Heart left ventricle (tissue), 16 donors: ENCODE measurements at regions not wholly inside any gene's neighbourhood (a gene's known extent, or its start where the extent isn't known, plus 50 kb on each side); places are given as distances from the start of the nearest gene placed in this dataset.

Experiments used
- ATAC-seq, 4 donors: fragments of 200-7000 bp; cut with Tn5 transposase; one replicate each; pipeline ENCODE4 v1.9.1; 2020 to 2022; ENCODE audit warnings: moderate library complexity in 4 of 4, mild to moderate bottlenecking in 3 of 4, moderate number of reproducible peaks in 1 of 4
- DNase-seq, 5 donors: peaks; one replicate each; pipeline ENCODE4 v3.0.0-alpha.2; 2020
- H3K27ac ChIP-seq, 12 donors: fragments of 200-600 bp; sonication (generic) in 4 of 12; one replicate each; pipeline versions ENCODE4 v1.5.0 to v1.8.0; 2016 to 2022; ENCODE audit warnings: mild to moderate bottlenecking in 2 of 12
- H3K27me3 ChIP-seq, 9 donors: fragments of 200-600 bp; sonication (generic) in 2 of 9; one replicate each; pipeline versions ENCODE4 v1.5.1 to v1.8.0; 2016 to 2022; ENCODE audit warnings: mild to moderate bottlenecking in 3 of 9
- H3K36me3 ChIP-seq, 9 donors: fragments of 200-600 bp; sonication (generic) in 2 of 9; one replicate each; pipeline versions ENCODE4 v1.5.0 to v1.8.0; 2018 to 2022; ENCODE audit warnings: mild to moderate bottlenecking in 2 of 9
- H3K4me1 ChIP-seq, 12 donors: fragments of 200-600 bp; sonication (generic) in 4 of 12; one replicate each; pipeline versions ENCODE4 v1.5.0 to v1.8.0; 2016 to 2022; ENCODE audit warnings: mild to moderate bottlenecking in 3 of 12
- H3K4me3 ChIP-seq, 12 donors: fragments of 200-600 bp; sonication (generic) in 4 of 12; one replicate each; pipeline versions ENCODE4 v1.5.0 to v1.8.0; 2017 to 2022; ENCODE audit warnings: mild to moderate bottlenecking in 9 of 12, moderate library complexity in 4 of 12
- H3K9me3 ChIP-seq, 12 donors: fragments of 200-600 bp; sonication (generic) in 4 of 12; one replicate each; pipeline versions ENCODE4 v1.5.0 to v1.8.0; 2016 to 2022; ENCODE audit warnings: mild to moderate bottlenecking in 1 of 12
- CTCF ChIP-seq, 12 donors: fragments of 200-600 bp; sonication (generic) in 4 of 12; IDR thresholded peaks; one replicate each; pipeline versions ENCODE4 v1.5.0 to v1.8.0; 2018 to 2022; ENCODE audit warnings: antibody characterized with exemption in 12 of 12, mild to moderate bottlenecking in 5 of 12
- POLR2A ChIP-seq, 2 donors: fragments of 450-650 bp; IDR thresholded peaks; one replicate each; pipeline ENCODE4 v1.6.1; 2017; ENCODE audit warnings: antibody characterized with exemption in 2 of 2, mild to moderate bottlenecking in 2 of 2, moderate library complexity in 2 of 2
- WGBS, 4 donors: extraction: QIAGEN DNeasy Blood & Tissue Kit in 2 of 4; methylation state at CpG; one replicate each; pipeline versions ENCODE4 v1.1.5 to v1.1.7; 2013 to 2018; 5-methylcytosine and 5-hydroxymethylcytosine counted together
- intact Hi-C, 10 donors: fragments of 100-400 bp; cut with DNase I; formaldehyde crosslinking; loops; one replicate each; pipeline versions ENCODE4 v1.11.1 to v1.14.2; 2022
- donor health status: ischemic (EF 13 %, LVEDD 7.1; RV severe dilation, severe dysfunction).
- donor health status: healthy with polysubstance abuse.
- donor health status: DM: no; HTN: yes; CAD: no.
- donor health status: DM: no; HTN: no; CAD: no.
- donor health status: ischemic (EF 25% LVEDD 6.9; RV normal size, moderate dysfunction).
- donor health status: ischemic (EF 25% LVEDD 5.7; RV mildly dilated, moderate dysfunction).
- donor health status: healthy.
- donor health status: DM: yes; HTN: yes; CAD: no.
- donor health status: ischemic (EF 35%, LVEDD 5.7; RV mildly dilated, moderate dysfunction).
- donor health status: nonischemic (EF 11% LVEDD 7.7; RV severe dilation, severe dysfunction).
- donor health status: DM: yes; HTN: yes; CAD: no.
- donor health status: PGD.
- donor health status: ischemic (EF 29% LVEDD 5.4; RV normal size, mild dysfunction).
- donor health status: nonischemic (EF 23%, LVEDD 6.1; RV moderate dilation, normal function).

DNA sequence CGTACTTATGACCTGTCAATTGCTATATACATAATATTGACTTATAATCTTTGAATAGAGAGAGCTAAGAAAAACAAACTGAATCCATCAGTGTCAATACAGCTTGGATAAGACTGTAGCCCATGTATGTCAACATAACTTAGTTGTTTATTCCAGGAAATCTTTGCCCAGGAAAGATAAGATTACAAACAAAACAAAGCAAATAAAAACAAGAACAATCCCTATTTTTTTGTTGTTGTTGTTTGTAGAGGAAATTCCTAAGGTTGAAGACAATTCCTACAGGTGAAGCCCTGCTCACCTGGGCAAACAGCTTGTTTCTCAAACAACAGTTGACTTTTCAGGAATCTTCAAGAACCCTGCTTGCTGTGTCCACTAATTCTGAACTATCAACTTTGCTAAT lies 76.0 kb downstream of the HYCC1 start:
- Histone ChIP-seq H3K9me3 (no peaks in the 10 kb centered on the region), H3K27me3 (no peaks in the 10 kb centered on the region), H3K4me3 (no peak overlapping the region), H3K27ac (no peak overlapping the region), H3K36me3 (peaks cover 0 to 12% (median 4%) of the 10 kb centered on the region in 9 donors), H3K4me1 (peaks cover 0 to 17% (median 0%) of the 10 kb centered on the region in 12 donors)
- intact Hi-C loops: loop anchor here in 1 of 10 donors (5.0 kb wide), 1 partner anchor 86 kb away; no protein-coding TSS in a partner anchor
- DNase-seq (no peak), ATAC-seq (no peak)
- TF ChIP-seq POLR2A (IDR thresholded peaks at IDR 0.05): no peak
- no peak for TF ChIP-seq CTCF (IDR thresholded peaks at IDR 0.05)
- 82 to 87% (median 85%) methylated on average over 1 of the region's 1 CpG for WGBS, 4 donors

DNA sequence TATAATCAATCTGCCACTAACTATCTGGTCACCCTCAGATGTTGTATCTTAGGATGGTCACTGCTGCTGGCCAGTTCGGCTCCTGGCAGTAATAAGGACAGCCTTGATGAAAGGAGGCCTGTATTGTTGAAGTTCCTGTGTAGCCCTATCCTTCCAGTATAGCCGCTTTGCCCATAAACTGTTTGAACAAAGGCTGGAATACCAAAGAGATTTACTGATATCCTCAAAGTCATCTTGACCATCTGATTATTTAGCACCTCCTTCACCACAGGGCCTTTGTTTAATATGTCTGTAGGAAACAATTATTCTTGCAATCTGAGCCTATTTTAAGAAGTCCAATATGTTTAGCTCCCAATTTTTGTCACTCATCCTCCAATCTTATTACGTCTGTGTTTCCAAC lies 77.7 kb downstream of the HYCC1 start:
- H3K4me1 ChIP-seq: peaks cover 0 to 15% (median 0%) of the 10 kb centered on the region in 12 donors
- ATAC-seq: no peak
- H3K4me3 ChIP-seq: no peak overlapping the region
- no peak for DNase-seq
- no peak overlapping the region for H3K27ac ChIP-seq
- no peaks in the 10 kb centered on the region for H3K9me3 ChIP-seq
- intact Hi-C loops: loop anchor here in 1 of 10 donors (5.0 kb wide), 1 partner anchor 84 kb away; no protein-coding TSS in a partner anchor
- 90 to 96% (median 94%) methylated on average over 3 of the region's 3 CpGs for WGBS, 4 donors
- no peaks in the 10 kb centered on the region for H3K27me3 ChIP-seq
- TF ChIP-seq POLR2A (IDR thresholded peaks at IDR 0.05): no peak
- TF ChIP-seq CTCF (IDR thresholded peaks at IDR 0.05): no peak
- peaks cover 0 to 12% (median 4%) of the 10 kb centered on the region in 9 donors for H3K36me3 ChIP-seq

GRCh38 chr7:22935269-22935668 lies 78.7 kb downstream of the HYCC1 start:
- peaks cover 0 to 8% (median 0%) of the 10 kb centered on the region in 12 donors for H3K9me3 ChIP-seq
- peaks cover 0 to 15% (median 0%) of the 10 kb centered on the region in 12 donors for H3K4me1 ChIP-seq
- H3K4me3 ChIP-seq: no peak overlapping the region
- H3K27ac ChIP-seq: peak overlapping the region in 1 of 12 donors; percentile 1
- no peak for DNase-seq
- H3K36me3 ChIP-seq: peaks cover 0 to 7% (median 0%) of the 10 kb centered on the region in 9 donors
- ATAC-seq: no peak
- H3K27me3 ChIP-seq: no peaks in the 10 kb centered on the region
- 2 to 43% (median 18%) methylated on average over 1 of the region's 1 CpG for WGBS, 4 donors
- intact Hi-C loops: loop anchor here in 1 of 10 donors (5.0 kb wide), 1 partner anchor 83 kb away; no protein-coding TSS in a partner anchor
- TF ChIP-seq POLR2A (IDR thresholded peaks at IDR 0.05): no peak
- TF ChIP-seq CTCF (IDR thresholded peaks at IDR 0.05): no peak

DNA sequence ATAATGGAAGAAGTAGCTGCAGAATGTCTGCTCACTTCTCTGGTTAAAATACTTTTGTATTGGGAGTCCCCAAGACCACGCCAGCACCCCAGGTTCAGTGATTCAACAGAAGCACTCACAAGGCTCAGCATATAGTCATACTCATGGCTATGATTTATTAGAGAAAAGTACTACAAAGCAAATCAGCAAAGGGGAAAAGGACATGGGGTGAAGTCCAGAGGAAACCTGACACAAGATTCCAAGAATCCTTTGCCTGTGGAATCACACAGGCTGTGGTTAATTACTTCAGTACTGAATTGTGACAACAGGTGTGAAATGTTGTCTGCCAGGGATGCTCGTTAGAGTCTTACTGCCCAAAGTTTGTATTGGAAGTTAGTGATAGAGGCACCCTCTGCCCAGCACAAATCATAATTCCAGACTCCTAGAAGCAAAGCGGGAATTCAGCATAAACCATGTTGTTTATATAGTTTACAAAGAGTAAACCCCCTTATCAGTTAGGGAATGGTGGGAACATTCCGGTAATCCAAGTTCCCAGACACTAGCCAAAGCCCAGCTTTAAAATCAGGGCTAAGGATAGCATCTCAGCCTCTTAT lies 79.4 kb downstream of the HYCC1 start:
- Histone ChIP-seq H3K4me1 (peaks cover 0 to 15% (median 0%) of the 10 kb centered on the region in 12 donors), H3K4me3 (no peak overlapping the region), H3K27me3 (no peaks in the 10 kb centered on the region), H3K36me3 (peaks cover 0 to 7% (median 0%) of the 10 kb centered on the region in 9 donors), H3K27ac (peak overlapping the region in 5 of 12 donors; percentile 4 to 55 (median 18)), H3K9me3 (peaks cover 0 to 8% (median 0%) of the 10 kb centered on the region in 12 donors)
- WGBS, 4 donors: 48 to 56% (median 51%) methylated on average over 4 of the region's 4 CpGs
- DNase-seq (no peak), ATAC-seq (no peak)
- no peak for TF ChIP-seq CTCF (IDR thresholded peaks at IDR 0.05)
- no peak for TF ChIP-seq POLR2A (IDR thresholded peaks at IDR 0.05)
- intact Hi-C loops: loop anchor here in 1 of 10 donors (5.0 kb wide), 1 partner anchor 82 kb away; no protein-coding TSS in a partner anchor
